ENCODE measurements at regions not wholly inside any gene's neighbourhood (a gene's known extent, or its start where the extent isn't known, plus 50 kb on each side); places are given as distances from the start of the nearest gene placed in this dataset.
"Not testable (repeated sequence)": the region's sequence is repeated elsewhere in the genome, so short reads cannot be mapped to it uniquely, and the experiment has no call there.

DNA sequence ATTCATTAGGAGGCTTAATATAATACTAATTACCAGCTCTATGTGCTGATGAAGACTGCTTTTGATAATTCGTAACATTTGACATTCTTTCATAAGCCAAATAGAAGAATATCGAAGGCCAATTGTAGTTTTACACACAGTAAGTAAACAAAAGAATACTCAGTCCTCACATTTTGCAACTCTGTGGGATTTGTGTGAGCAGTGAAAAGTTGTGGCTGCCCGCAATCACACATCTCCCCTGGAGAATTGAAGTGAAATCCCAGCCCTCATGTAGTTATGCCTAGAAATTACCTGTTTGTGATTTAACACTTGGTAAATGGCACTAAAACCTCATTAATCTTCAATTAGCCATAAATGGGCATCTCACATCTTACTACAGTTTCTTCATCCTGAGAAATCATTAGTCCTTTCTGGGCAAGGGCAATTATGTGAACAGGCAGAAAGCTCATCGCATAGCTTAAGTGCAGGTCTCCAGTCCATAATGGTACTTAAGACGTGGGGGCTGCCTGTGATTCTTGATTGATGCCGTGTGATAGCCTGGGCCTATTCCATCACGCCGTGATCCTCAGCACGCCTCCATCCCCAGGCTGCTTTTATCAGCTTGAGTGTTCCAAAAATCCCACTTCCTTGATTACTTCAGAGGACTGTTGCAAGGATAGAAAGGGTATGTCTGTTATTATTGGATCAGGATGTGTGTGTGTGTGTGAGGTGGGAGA is 97.9 kb upstream of the METTL14 start:
- DNase-seq (ENCODE audit: low spot score): no peak

DNA sequence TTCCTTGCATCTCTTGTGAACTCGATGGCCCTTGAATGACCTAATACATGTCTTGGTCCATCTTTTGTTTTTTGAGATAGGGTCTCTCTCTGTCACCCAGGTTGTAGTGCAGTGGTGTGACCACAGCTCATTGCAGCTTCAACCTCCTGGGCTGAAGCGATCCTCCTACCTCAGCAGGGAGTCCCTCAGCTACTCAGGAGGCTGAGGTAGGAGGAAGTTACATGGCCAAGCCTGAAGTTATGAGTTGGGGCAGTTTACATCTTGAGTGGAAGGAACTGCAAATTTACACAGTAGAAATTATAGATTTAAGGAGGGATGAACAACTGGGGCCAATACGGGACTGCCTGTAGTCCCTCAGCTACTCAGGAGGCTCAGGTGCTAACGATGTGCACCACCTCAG is 97.2 kb upstream of the METTL14 start:
- no peak for DNase-seq (ENCODE audit: low spot score)

DNA sequence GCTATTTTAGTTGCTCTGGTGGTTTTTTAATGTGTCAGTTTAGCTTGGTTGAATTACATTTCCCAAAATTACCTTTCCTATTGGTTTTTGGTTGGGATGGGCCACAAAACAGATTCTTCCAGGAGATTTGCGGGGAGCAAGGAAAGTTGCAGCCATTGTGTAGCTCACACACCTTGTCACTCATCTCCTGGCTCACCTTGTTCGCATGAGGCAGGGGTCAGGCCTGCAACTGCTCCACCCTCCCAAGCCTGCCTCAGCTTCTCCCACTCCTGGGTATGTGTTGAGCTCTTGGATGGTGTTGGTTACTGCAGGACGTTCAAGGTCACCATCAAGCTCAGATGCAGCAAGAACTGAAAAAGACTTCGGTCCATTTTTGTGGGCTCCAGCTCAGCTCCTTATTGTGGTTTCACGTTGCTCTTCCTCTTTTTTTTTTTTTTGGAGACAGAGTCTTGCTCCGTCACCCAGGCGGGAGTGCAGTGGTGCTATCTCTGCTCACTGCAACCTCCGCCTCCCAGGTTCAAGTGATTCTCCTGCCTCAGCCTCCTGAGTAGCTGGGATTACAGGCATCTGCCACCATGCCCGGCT is 95.6 kb upstream of the METTL14 start:
- DNase-seq (ENCODE audit: low spot score): no peak

DNA sequence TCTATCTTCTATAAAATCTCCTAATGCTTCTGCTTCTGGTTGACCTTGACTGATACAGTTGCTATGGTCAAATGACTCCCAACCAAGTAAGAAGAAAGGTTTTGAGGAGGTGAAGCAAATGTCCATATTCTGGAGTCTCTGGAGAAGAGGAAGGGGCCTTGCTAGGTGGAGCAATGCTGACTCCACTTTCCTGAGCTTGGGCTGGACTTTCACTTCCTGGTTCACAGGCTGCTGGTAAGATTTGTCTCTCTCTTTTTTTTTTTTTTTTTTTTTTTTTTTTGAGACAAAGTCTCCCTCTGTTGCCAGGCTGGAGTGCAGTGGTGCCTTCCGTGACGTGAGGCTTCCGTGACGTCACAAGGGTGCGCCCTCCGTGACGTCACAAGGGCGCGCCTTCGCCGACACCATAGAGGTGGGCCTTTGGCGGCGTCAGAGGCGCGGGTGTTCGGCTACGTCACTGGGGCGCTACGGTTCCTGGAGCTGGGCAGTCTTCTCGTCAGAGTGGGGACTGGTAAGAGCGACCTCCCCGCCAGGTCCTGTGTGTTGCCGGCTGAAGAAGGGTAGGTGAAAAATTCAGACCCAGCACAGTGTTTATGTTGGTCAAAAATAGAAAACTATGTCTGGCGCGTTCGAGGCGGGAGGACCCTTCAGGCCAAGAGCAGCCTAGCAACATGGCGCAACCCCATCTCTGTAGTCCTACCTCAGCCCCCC is 93.7 kb upstream of the METTL14 start:
- DNase-seq (ENCODE audit: low spot score): peak; percentile 88

DNA sequence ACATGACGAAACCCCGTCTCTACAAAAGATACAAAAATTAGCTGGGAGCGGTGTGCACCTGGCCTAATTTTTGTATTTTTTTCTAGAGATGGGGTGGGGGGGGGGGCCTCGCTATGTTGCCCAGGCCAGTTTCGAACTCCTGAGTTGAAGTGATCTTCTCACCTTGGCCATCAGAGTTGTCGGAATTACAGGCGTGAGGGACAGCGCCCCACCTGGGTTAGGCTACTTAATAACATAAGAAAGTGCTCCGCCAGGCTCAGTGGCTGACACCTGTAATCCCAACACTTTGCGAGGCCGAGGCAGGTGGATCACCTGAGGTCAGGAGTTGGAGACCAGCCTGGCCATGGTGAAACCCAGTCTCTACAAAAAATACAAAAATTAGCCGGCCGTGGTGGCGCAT is 92.9 kb upstream of the METTL14 start:
- DNase-seq (ENCODE audit: low spot score): not testable (repeated sequence)

DNA sequence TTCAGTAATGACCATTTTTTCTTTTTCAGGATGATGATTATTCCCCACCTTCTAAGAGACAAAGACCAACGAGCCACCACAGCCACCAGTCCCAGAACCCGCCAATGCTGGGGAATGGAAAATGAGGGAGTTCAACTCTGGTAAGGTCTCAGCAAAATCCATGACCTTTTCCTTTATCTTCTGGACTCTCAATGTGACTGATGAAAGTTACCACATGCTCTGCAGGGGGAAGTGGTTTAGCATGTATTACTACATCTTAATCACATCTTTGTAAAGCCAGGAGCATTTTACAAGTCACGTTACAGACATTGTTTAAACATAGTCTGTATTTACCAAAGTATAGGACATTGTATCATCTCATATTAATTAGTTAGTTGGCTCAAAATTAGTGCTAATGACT is 89.3 kb upstream of the METTL14 start:
- not testable (repeated sequence) for DNase-seq (ENCODE audit: low spot score)

DNA sequence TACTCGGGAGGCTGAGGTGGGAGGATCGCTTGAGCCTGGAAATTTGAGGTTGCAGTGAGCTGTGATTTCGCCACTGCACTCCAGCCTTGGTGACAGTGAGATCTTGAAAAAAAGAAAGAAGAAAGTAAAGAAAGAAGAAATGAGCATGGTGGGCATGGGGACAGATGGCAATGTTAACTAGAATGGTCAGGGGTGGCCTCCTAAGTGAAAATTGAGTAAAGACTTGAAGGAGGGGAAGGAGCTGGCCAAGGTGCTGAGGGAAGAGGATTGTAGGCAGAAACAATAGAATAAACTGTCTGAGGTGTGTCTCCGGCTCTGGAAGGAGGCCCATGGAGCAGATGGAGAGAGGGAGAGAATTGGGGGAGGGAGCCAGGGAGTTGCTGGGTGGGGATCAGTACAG is 60.1 kb upstream of the METTL14 start:
- DNase-seq (ENCODE audit: low spot score): not testable (repeated sequence)

DNA sequence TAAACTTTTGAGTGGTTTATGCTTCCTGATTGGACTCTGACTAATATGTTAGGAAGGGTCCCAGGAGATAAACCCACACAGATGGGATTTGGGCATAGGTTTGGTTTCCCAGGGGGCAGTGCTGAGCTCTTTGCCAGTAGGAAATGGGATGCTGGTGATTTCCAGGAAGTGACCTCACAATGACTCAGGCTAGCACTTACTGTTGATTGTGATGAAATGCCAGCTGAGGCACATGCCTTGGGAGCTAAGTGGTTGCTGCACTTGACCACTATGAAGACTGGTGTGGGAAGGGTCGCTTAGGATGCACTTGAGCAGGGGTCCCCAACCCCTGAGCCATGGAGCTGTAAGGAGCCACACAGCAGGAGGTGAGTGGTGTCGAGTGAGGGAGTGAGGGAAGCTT is 55.5 kb upstream of the METTL14 start:
- DNase-seq (ENCODE audit: low spot score): not testable (repeated sequence)

DNA sequence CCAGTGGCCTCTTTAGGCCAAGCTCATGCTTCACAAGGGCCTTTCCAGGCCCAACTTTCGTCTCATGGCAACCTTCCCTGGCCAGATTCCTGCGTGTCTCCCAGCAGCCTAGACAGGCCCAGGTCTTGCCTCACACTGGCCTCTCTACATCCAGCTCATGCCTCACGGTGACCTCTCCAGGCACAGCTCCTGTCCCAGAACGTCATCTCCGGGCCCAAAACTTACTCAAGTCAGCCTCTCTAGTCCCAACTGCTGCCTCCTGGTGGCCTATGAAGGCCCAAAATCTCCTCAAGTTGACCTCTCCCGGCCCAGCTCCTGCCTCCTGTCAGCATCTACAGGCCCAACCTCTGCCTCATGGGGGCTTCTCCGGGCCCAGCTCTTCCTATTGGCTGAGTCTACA is 54.3 kb upstream of the METTL14 start:
- DNase-seq (ENCODE audit: low spot score): not testable (repeated sequence)

DNA sequence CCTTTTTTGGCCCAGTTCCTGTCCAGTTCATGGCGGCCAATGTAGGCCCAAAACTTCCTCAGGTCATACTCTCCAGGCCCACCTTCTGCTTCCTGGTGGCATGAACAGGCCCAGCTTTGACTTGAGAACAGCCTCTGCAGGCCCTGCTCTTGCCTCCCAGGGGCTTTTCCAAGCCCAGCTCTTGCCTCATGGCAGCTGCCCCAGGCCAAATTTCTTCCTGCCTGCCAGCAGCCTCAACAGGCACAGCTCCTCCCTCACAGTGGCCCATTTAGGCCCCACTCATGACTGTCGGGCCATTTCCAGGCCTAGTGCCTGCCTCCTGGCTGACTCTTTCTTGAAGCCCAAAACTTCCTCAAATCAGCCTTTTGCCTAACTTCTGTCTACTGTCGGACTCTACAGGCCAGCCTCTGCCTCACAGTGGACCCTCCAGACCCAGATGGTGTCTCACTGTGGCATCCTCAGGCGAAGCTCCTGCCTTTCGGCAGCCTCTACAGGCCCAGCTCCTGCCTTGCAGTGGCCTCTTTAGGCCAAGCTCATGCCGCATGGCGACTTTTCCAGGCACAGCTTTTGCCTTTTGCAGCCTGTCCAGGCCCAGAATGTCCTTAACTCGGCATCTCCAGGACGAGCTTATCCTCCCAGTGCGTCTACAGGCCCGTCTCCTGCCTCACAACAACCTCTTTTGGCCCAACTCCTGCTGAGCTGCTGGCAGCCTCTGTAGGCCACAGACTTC is 53.7 kb upstream of the METTL14 start:
- not testable (repeated sequence) for DNase-seq (ENCODE audit: low spot score)

DNA sequence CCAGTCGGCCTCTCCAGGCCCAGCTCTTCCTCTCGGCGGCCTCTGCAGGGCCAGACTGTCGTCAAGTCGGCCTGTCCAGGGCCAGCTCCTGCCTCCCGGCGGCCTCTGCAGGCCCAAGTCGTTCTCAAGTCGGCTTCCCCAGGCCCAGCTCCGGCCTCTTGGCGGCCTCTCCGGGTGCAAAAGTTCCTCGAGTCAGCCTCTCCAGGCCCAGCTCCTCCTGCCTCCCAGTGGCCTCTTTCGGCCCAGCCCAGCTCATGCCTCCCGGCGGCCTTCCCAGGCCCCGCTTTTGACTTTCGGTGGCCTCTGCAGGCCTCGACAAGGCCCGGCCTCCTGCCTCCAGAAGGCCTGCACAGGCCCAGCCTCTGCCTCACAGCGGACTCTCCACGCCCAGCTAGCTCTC is 51.7 kb upstream of the METTL14 start:
- DNase-seq (ENCODE audit: low spot score): not testable (repeated sequence)

DNA sequence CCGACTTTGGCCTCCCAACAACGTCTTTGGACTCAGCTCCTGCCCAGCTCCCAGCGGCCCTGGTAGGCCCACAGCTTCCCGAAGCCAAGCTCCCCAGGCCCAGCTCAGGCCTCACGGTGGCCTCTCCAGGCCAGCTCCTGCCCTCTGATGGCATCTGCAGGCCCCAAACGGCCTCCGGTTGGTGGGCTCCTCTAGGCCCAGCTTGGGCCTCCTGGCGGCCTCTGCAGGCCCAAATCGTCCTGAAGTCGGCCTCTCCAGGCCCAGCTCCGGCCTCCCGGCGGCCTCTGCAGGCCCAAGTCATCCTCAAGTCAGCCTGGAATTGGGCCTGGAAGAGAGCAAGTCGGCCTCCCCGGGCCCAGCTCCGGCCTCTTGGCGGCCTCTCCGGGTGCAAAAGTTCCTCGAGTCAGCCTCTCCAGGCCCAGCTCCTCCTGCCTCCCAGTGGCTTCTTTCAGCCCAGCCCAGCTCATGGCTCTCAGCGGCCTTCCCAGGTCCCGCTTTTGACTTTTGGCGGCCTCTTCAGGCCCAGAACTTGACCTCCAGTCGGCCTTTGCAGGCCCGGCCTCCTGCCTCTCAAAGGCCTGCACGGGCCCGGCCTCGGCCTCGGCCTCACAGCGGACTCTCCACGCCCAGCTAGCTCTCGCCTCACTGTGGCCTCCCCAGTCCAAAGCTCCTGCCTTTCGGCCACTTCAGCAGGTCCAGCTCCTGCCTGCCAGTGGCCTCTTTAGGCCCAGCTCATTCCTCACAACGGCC is 50.9 kb upstream of the METTL14 start:
- not testable (repeated sequence) for DNase-seq (ENCODE audit: low spot score)
